MCF 10A (cell line): ENCODE measurements at regions not wholly inside any gene's neighbourhood (a gene's known extent, or its start where the extent isn't known, plus 50 kb on each side); places are given as distances from the start of the nearest gene placed in this dataset.

ENCODE experiments used
- BruUV-seq: library from RNA; stranded (reverse); fragments of 400-500 nt; replicated peaks from 2 replicates; lab custom pipeline; 2021; lab: Mats Ljungman, UMichigan
- CTCF ChIA-PET: fragments of 300-600 bp; sonication (Branson Sonifier 250); formaldehyde crosslinking; extraction: SDS; loops from one replicate; lab custom pipeline; 2021; ENCODE audit warnings: antibody characterized with exemption, inconsistent platforms; lab: Yijun Ruan, JAX
- POLR2A ChIA-PET: fragments of 300-600, 350-650 bp; sonication (Branson Sonifier 250); formaldehyde crosslinking; extraction: SDS; loops from one replicate; lab custom pipeline; 2020; ENCODE audit warnings: antibody characterized with exemption, inconsistent platforms; lab: Yijun Ruan, JAX
- DNase-seq: peaks from one replicate; pipeline ENCODE4 v3.0.0-alpha.2; 2018; ENCODE audit not compliant: unreplicated experiment
- H3K27ac Mint-ChIP-seq: one replicate; pipeline ENCODE4 v1.8.0; 2022; ENCODE audit warnings: mild to moderate bottlenecking, low read depth, mixed read lengths; ENCODE audit not compliant: unreplicated experiment
- H3K27me3 Mint-ChIP-seq: one replicate; pipeline ENCODE4 v1.8.0; 2022; ENCODE audit warnings: mixed read lengths; ENCODE audit not compliant: insufficient read depth, unreplicated experiment
- H3K36me3 Mint-ChIP-seq: one replicate; pipeline ENCODE4 v1.8.0; 2022; ENCODE audit warnings: mild to moderate bottlenecking, moderate library complexity, mixed read lengths; ENCODE audit not compliant: insufficient read depth, unreplicated experiment
- H3K4me1 Mint-ChIP-seq: one replicate; pipeline ENCODE4 v1.8.0; 2022; ENCODE audit warnings: mixed read lengths; ENCODE audit not compliant: insufficient read depth, unreplicated experiment
- H3K4me3 Mint-ChIP-seq: one replicate; pipeline ENCODE4 v1.8.0; 2022; ENCODE audit warnings: mild to moderate bottlenecking, moderate library complexity, mixed read lengths; ENCODE audit not compliant: unreplicated experiment
- H3K9me3 Mint-ChIP-seq: one replicate; pipeline ENCODE4 v1.8.0; 2022; ENCODE audit warnings: mixed read lengths; ENCODE audit not compliant: unreplicated experiment
- intact Hi-C: fragments of 100-400 bp; cut with micrococcal nuclease; formaldehyde crosslinking; loops from 2 replicates; pipeline ENCODE4 v1.14.1; 2022
- TF ChIP-seq, protein P1 (sequence below): fragments of 200-600 bp; IDR thresholded peaks from one replicate; pipeline ENCODE4 v1.8.0; 2022; ENCODE audit warnings: antibody characterized with exemption, mild to moderate bottlenecking; ENCODE audit not compliant: unreplicated experiment

DNA sequence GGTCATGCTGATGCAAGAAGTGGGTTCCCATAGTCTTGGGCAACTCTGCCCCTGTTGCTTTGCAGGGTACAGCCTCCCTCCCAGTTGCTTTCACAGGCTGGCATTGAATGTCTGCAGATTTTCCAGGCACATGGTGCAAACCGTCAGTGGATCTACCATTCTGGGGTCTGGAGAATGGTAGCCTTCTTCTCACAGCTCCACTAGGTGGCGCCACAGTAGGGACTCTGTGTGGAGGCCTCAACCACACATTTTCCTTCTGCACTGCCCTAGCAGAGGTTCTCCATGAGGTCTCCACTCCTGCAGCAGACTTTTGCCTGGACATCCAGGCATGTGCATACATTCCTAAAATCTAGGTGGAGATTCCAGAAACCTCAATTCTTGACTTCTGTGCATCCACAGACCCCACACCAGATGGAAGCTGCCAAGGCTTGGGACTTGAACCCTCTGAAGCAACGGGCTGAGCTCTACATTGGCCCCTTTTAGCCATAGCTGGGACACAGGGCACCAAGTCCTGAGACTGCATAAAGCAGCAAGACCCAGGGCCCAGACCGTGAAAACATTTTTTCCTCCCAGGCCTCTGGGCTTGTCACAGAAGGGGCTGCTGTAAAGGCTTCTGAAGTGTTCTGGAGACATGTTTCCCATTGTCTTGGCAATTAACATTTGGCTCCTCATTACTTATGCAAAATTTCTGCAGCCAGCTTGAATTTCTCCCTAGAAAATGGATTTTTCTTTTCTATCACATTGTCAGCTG, 466.2 kb upstream of the PBX1 start:
- ChIA-PET CTCF (interaction anchor here (0.6 kb wide), 2 partner anchors 193 to 207 kb away, joined by 3 to 4 read pairs; no protein-coding TSS in a partner anchor), POLR2A (no interaction called here)
- intact Hi-C loops = loop anchor here (10.0 kb wide), 1 partner anchor 692 kb away; no protein-coding TSS in a partner anchor
- no peak for DNase-seq
- H3K4me1 Mint-ChIP-seq = no peaks in the 10 kb centered on the region
- no peak overlapping the region for H3K4me3 Mint-ChIP-seq
- H3K36me3 Mint-ChIP-seq = no peaks in the 10 kb centered on the region
- no peaks in the 10 kb centered on the region for H3K27me3 Mint-ChIP-seq
- no peak overlapping the region for H3K27ac Mint-ChIP-seq
- no TSS peak for BruUV-seq
- peaks cover 7% of the 10 kb centered on the region for H3K9me3 Mint-ChIP-seq
- TF ChIP-seq, protein P1, sequence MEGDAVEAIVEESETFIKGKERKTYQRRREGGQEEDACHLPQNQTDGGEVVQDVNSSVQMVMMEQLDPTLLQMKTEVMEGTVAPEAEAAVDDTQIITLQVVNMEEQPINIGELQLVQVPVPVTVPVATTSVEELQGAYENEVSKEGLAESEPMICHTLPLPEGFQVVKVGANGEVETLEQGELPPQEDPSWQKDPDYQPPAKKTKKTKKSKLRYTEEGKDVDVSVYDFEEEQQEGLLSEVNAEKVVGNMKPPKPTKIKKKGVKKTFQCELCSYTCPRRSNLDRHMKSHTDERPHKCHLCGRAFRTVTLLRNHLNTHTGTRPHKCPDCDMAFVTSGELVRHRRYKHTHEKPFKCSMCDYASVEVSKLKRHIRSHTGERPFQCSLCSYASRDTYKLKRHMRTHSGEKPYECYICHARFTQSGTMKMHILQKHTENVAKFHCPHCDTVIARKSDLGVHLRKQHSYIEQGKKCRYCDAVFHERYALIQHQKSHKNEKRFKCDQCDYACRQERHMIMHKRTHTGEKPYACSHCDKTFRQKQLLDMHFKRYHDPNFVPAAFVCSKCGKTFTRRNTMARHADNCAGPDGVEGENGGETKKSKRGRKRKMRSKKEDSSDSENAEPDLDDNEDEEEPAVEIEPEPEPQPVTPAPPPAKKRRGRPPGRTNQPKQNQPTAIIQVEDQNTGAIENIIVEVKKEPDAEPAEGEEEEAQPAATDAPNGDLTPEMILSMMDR = no peak

DNA sequence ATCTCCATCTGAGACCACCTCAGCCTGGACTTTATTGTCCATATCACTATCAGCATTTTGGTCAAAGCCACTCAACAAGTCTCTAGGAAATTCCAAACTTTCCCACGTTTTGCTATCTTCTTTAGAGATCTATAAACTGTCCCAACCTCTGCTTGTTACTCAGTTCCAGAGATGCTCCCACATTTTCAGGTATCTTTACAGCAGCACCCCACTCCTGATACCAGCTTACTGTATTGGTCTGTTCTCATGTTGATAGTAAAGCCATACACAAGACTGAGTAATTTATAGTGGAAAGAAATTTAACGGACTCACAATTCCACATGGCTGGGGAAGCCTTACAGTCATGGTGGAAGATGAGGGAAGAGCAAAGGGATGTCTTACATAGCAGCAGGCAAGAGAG, 465.4 kb upstream of the PBX1 start:
- no peaks in the 10 kb centered on the region for H3K27me3 Mint-ChIP-seq
- intact Hi-C loops = loop anchor here (10.0 kb wide), 1 partner anchor 691 kb away; no protein-coding TSS in a partner anchor

DNA sequence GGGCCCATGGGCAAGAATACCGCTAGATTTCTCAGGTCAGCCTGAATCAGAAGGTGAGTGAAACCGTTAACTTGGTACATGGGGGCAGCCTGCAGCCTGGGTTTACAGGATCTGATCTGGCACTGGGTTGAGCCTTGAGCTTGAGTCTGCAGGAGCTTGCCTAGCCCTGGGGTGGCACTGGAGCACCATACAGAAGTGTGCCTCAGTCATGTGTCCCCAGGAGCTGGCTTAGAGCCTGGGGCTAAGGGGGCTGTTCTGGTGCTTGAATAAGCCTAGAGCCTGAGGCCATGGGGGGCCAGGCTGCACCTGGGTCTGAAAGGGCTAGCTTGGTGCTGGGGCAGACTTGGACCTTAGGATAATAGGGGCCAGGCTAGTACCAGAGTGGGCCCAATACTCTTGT, 457.2 kb upstream of the PBX1 start:
- H3K4me3 Mint-ChIP-seq = no peak overlapping the region
- no peaks in the 10 kb centered on the region for H3K27me3 Mint-ChIP-seq
- DNase-seq = no peak

More for the DNA sequence above, 465.4 kb upstream of the PBX1 start:
- no TSS peak for BruUV-seq
- POLR2A ChIA-PET = no interaction called here
- Mint-ChIP-seq H3K4me3 (no peak overlapping the region), H3K9me3 (peaks cover 7% of the 10 kb centered on the region), H3K4me1 (no peaks in the 10 kb centered on the region), H3K27ac (no peak overlapping the region), H3K36me3 (no peaks in the 10 kb centered on the region)
- no peak for DNase-seq
- TF ChIP-seq, protein P1 = no peak
- CTCF ChIA-PET = interaction anchor here (0.6 to 0.7 kb wide), 2 partner anchors 563 to 959 kb away, joined by 3 read pairs; no protein-coding TSS in a partner anchor

DNA sequence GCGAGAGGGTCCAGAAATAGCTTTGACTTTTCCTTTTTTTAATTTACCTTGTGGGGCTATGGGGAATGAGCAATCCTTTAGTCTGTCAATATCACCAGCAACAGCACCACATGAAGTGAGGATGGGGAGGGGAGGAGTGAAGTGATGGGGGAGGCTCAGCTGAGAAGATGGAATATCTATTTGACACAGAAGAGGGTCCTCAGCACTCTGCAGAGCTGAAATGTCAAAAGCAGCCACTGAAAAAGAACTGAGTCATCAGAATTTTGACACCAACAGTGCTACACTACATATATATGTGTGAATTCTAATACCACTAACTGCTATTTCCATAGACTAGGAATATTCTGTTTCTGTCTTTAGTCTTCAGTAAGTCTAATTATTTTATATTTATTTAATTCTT, 427.0 kb upstream of the PBX1 start:
- BruUV-seq = no TSS peak
- no peak overlapping the region for H3K27ac Mint-ChIP-seq
- H3K4me3 Mint-ChIP-seq = no peak overlapping the region
- TF ChIP-seq, protein P1 = no peak
- H3K4me1 Mint-ChIP-seq = no peaks in the 10 kb centered on the region
- H3K36me3 Mint-ChIP-seq = peaks cover 4% of the 10 kb centered on the region
- no peaks in the 10 kb centered on the region for H3K9me3 Mint-ChIP-seq
- ChIA-PET CTCF (no interaction called here), POLR2A (no interaction called here)
- no peaks in the 10 kb centered on the region for H3K27me3 Mint-ChIP-seq
- intact Hi-C loops = no loop called here
- DNase-seq = no peak

More for the DNA sequence above, 457.2 kb upstream of the PBX1 start:
- intact Hi-C loops = no loop called here
- H3K27ac Mint-ChIP-seq = no peak overlapping the region
- TF ChIP-seq, protein P1 = no peak
- BruUV-seq = no TSS peak
- ChIA-PET CTCF (interaction anchor here (0.6 to 0.8 kb wide), 2 partner anchors 686 to 976 kb away, joined by 3 to 5 read pairs; no protein-coding TSS in a partner anchor), POLR2A (no interaction called here)
- H3K9me3 Mint-ChIP-seq = no peaks in the 10 kb centered on the region
- H3K4me1 Mint-ChIP-seq = no peaks in the 10 kb centered on the region
- no peaks in the 10 kb centered on the region for H3K36me3 Mint-ChIP-seq
